Type B pancreatic cell (in vitro differentiated cells): ENCODE measurements at regions not wholly inside any gene's neighbourhood (a gene's known extent, or its start where the extent isn't known, plus 50 kb on each side); places are given as distances from the start of the nearest gene placed in this dataset.

ENCODE experiments used
- DNase-seq: peaks from one replicate; pipeline ENCODE4 v3.0.0; 2021; ENCODE audit warnings: mixed read lengths; ENCODE audit not compliant: unreplicated experiment; ENCODE audit errors: extremely low spot score
- H3K27ac Mint-ChIP-seq: 2 replicates; pipeline ENCODE4 v1.8.0; 2021; ENCODE audit warnings: mild to moderate bottlenecking, mixed read lengths
- H3K27me3 Mint-ChIP-seq: 2 replicates; pipeline ENCODE4 v1.8.0; 2021; ENCODE audit warnings: mixed read lengths
- H3K36me3 Mint-ChIP-seq: 2 replicates; pipeline ENCODE4 v1.8.0; 2021; ENCODE audit warnings: mixed read lengths
- H3K4me1 Mint-ChIP-seq: one replicate; pipeline ENCODE4 v1.8.0; 2021; ENCODE audit warnings: mixed read lengths; ENCODE audit not compliant: unreplicated experiment
- H3K4me3 Mint-ChIP-seq: 2 replicates; pipeline ENCODE4 v1.8.0; 2021; ENCODE audit warnings: mild to moderate bottlenecking, mixed read lengths
- H3K9me3 Mint-ChIP-seq: 2 replicates; pipeline ENCODE4 v1.8.0; 2021; ENCODE audit warnings: mixed read lengths
- TF ChIP-seq, protein P1 (sequence below): fragments of 200-600 bp; sonication (generic); conservative IDR thresholded peaks from 2 replicates; pipeline ENCODE4 v1.5.0; 2021; ENCODE audit warnings: antibody characterized with exemption, mild to moderate bottlenecking

DNA sequence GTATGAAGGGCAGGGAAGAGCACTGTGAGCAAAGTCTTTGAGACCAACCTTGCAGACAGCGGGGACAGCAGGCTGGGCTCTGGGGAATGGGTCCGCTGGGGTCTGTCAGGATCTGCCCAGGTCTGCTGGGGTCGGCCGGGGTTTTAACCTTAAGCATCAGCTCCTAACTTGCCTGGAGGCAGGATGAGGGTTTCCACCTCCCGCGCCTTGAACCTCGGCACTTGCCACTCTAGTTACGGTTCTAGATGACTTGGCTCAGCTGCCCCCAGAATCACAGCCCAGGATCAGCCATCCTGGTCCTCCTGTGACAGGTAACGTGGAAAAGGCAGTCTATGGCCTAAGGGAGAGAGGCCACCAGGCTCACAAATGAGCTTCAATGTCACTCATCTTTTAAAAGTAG lies 50.4 kb upstream of the CACUL1 start:
- DNase-seq = no peak
- H3K27me3 Mint-ChIP-seq = no peaks in the 10 kb centered on the region
- TF ChIP-seq, protein P1, sequence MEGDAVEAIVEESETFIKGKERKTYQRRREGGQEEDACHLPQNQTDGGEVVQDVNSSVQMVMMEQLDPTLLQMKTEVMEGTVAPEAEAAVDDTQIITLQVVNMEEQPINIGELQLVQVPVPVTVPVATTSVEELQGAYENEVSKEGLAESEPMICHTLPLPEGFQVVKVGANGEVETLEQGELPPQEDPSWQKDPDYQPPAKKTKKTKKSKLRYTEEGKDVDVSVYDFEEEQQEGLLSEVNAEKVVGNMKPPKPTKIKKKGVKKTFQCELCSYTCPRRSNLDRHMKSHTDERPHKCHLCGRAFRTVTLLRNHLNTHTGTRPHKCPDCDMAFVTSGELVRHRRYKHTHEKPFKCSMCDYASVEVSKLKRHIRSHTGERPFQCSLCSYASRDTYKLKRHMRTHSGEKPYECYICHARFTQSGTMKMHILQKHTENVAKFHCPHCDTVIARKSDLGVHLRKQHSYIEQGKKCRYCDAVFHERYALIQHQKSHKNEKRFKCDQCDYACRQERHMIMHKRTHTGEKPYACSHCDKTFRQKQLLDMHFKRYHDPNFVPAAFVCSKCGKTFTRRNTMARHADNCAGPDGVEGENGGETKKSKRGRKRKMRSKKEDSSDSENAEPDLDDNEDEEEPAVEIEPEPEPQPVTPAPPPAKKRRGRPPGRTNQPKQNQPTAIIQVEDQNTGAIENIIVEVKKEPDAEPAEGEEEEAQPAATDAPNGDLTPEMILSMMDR = no peak
- no peak overlapping the region for H3K27ac Mint-ChIP-seq
- no peak overlapping the region for H3K4me3 Mint-ChIP-seq
- H3K36me3 Mint-ChIP-seq = no peaks in the 10 kb centered on the region
- no peaks in the 10 kb centered on the region for H3K9me3 Mint-ChIP-seq
- H3K4me1 Mint-ChIP-seq = peaks cover 1% of the 10 kb centered on the region

DNA sequence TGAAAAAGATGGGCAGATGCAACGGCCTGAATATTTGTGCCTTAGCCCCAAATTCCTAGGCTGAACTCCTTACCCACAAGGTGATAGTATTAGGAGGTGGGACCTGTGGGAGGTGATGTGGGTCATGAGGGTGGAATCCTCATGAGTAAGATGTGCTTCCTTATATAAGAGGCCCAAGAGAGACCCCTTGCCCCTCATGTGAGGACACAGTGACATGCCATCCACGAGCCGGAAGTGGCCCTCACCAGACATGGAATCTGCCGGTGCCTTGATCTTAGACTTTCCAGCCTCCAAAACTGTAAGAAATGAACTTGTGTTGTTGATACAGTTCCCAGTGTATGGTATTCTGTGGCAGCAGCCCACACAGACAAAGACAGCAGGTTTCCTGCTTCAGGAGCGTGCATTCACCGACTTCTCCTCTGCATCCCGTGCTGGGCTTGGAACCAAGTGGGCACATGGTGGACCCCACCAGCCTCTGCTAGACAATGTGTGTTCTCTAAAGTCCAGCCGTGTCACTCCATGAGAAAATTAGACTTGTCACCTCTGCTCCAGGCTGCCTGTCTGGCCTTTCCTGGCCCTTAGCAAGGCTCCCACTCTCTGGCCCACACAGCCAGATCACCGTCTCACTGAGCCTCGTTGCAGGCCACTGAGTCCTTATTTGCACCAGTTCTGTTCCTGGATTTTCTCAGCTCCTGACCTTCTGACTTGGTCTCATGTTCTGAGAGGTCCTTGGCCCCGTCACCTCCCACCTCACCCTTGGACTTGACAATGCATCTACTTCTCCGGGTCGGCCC lies 52.9 kb upstream of the CACUL1 start:
- no peaks in the 10 kb centered on the region for H3K27me3 Mint-ChIP-seq
- no peak for DNase-seq
- no peak overlapping the region for H3K27ac Mint-ChIP-seq
- TF ChIP-seq, protein P1 = no peak
- H3K4me3 Mint-ChIP-seq = no peak overlapping the region
- no peaks in the 10 kb centered on the region for H3K36me3 Mint-ChIP-seq
- no peaks in the 10 kb centered on the region for H3K4me1 Mint-ChIP-seq
- H3K9me3 Mint-ChIP-seq = no peaks in the 10 kb centered on the region

DNA sequence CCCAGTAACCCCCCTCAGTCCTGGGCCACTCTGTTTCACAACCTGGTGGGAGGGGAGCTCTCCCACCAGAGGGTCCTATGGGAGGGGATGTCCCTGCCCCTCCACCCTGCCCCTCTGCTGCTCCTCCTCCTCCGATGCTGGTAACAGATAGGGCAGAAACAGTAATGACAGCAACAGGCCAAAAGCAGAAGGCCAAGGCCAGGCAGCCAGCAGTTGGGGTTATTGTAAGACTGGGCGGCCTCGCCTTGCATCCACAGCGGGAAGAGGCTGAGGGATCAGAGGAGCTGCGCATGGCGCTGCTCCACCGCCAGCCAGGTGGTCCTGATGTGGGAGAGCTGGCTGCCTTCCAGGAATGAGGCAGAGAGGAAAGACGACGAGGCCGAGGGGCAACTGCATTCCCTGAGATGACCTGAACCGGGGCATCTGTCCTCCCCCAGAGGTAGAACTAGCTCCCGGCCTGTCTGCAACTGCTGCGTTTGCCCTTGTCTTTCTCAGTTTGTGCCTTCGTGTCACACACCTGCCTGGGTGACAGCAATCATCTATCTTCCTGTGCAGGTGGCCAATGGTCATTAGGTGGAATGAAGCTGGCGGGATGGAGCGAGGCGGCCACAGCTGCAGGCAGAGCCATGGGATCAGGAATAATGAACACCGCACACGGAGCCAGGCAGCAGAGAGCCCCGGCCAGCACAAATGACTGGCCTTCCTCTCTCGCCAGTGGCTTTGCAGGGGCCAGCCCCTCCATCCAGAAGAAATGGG lies 54.0 kb upstream of the CACUL1 start:
- no peaks in the 10 kb centered on the region for H3K27me3 Mint-ChIP-seq
- DNase-seq = no peak
- no peaks in the 10 kb centered on the region for H3K4me1 Mint-ChIP-seq
- H3K27ac Mint-ChIP-seq = no peak overlapping the region
- no peaks in the 10 kb centered on the region for H3K36me3 Mint-ChIP-seq
- H3K4me3 Mint-ChIP-seq = no peak overlapping the region
- TF ChIP-seq, protein P1 = no peak
- H3K9me3 Mint-ChIP-seq = no peaks in the 10 kb centered on the region

DNA sequence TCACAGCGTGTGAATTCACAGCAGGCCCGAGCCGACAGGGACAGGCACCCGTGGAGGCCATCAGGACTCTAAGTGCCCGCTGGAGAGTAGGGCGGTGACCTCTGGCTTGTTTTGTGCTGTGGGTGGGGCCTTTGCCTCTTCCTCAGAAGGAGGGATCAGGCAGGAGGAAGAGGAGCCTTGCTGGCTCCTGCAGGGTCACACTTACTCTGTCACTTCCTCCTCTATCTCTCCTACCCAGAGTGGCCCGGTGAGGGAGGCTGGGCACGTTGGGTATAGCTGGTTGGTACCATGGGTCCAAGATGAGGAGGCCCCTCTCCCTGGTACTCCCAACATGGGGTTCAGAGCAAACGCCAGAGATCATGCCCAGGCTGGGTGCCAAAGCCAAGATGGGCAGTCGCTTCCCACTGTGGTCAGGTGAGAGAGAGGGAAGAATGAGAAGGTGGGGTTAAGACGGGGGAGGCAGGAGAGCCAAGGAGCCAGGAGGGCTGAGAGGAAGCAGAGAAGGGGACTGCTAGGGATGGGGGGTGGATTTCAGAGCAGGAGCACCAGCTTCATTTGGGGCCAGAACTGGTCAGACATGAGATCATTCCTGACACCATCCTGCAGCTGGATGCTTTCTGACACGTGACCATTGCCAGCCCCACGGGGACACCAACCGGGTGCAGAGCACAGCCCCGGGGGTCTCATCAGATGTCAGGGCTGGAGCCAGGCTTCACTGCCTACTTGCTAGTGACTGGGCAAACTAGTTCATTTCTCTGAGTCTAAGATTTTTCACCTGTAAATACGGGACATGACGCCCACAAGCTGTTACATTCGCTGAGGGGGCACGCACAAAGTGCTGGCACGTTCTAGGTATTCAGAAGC lies 54.8 kb upstream of the CACUL1 start:
- H3K27me3 Mint-ChIP-seq = peaks cover 5% of the 10 kb centered on the region
- H3K27ac Mint-ChIP-seq = no peak overlapping the region
- TF ChIP-seq, protein P1 = no peak
- DNase-seq = no peak
- no peaks in the 10 kb centered on the region for H3K9me3 Mint-ChIP-seq
- no peaks in the 10 kb centered on the region for H3K4me1 Mint-ChIP-seq
- H3K4me3 Mint-ChIP-seq = no peak overlapping the region
- no peaks in the 10 kb centered on the region for H3K36me3 Mint-ChIP-seq

DNA sequence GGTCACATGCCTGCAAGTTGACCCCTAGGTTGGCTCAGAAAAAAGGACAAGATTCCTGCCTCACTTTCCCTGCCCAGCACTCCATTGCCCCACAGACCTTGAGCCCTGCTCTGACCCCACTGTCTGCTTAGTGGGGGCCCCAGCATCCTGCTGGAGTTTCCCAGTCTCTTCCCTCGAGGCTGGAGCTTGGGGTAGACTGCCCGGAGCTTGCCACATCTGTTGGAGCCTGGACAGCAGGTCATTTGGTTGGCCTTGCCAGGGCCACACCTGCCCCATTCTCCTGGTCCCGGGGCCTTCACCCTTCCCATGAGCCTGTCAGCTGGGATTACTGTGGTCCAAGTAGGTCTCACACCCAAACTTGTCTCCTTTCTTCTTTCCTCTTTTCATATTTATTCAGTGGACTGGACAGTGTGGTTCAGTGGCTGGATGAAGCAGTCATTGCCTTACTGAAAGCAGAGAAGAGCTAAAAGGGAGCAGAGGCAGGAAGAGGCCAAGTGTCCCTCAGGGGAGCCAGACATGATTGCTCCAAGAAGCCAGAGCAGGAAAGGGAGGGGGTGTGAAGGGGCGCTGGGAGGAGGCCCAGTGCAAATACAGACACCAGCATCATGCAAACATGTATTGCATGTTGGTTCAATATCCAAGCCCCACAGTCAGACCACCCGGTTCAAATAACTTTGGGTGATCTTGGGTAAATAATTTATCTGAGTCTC lies 56.2 kb upstream of the CACUL1 start:
- Mint-ChIP-seq H3K27me3 (peaks cover 5% of the 10 kb centered on the region), H3K27ac (no peak overlapping the region), H3K9me3 (no peaks in the 10 kb centered on the region), H3K36me3 (no peaks in the 10 kb centered on the region), H3K4me1 (no peaks in the 10 kb centered on the region), H3K4me3 (no peak overlapping the region)
- DNase-seq = no peak
- TF ChIP-seq, protein P1 = no peak
